ENCODE measurements at regions not wholly inside any gene's neighbourhood (a gene's known extent, or its start where the extent isn't known, plus 50 kb on each side); places are given as distances from the start of the nearest gene placed in this dataset.

- no peak overlapping the region for H3K27ac ChIP-seq
- peaks cover 0 to 35% (median 22%) of the 10 kb centered on the region in 6 donors for H3K4me1 ChIP-seq
- no peak overlapping the region for H3K4me3 ChIP-seq
- H3K36me3 ChIP-seq = no peaks in the 10 kb centered on the region
- no peaks in the 10 kb centered on the region for H3K27me3 ChIP-seq (replicated peaks in 1 of 7)
- intact Hi-C loops (cut with DNase I; ENCODE audit: low total_unique reads) = no loop called here
- H3K9me3 ChIP-seq = peaks cover 0 to 2% (median 0%) of the 10 kb centered on the region in 8 donors
- DNase-seq = no peak
- WGBS, 5 donors = 24 to 33% (median 30%) methylated on average over 7 of the region's 7 CpGs
- TF ChIP-seq POLR2AphosphoS5 (IDR thresholded peaks at IDR 0.05) (no peak), CTCF (IDR thresholded peaks at IDR 0.05 in 8 of 11, conservative IDR thresholded peaks at IDR 0.05 in 3 of 11) (no peak), POLR2A (IDR thresholded peaks at IDR 0.05) (no peak)
Measured at GRCh38 chr15:66912001-66912400, 153.4 kb upstream of the SMAD3 start.

GRCh38 chr15:66912441-66912840 lies 153.0 kb upstream of the SMAD3 start:
- no peaks in the 10 kb centered on the region for H3K36me3 ChIP-seq
- no peaks in the 10 kb centered on the region for H3K27me3 ChIP-seq (replicated peaks in 1 of 7)
- no peak overlapping the region for H3K4me3 ChIP-seq
- TF ChIP-seq POLR2A (IDR thresholded peaks at IDR 0.05) = no peak
- no peak for TF ChIP-seq POLR2AphosphoS5 (IDR thresholded peaks at IDR 0.05)
- TF ChIP-seq CTCF (IDR thresholded peaks at IDR 0.05 in 8 of 11, conservative IDR thresholded peaks at IDR 0.05 in 3 of 11) = no peak
- H3K27ac ChIP-seq = no peak overlapping the region
- 73 to 83% (median 74%) methylated on average over 7 of the region's 7 CpGs for WGBS, 5 donors
- peaks cover 0 to 7% (median 0%) of the 10 kb centered on the region in 8 donors for H3K9me3 ChIP-seq
- peaks cover 0 to 31% (median 19%) of the 10 kb centered on the region in 6 donors for H3K4me1 ChIP-seq
- intact Hi-C loops (cut with DNase I; ENCODE audit: low total_unique reads) = no loop called here
- DNase-seq = no peak

DNA sequence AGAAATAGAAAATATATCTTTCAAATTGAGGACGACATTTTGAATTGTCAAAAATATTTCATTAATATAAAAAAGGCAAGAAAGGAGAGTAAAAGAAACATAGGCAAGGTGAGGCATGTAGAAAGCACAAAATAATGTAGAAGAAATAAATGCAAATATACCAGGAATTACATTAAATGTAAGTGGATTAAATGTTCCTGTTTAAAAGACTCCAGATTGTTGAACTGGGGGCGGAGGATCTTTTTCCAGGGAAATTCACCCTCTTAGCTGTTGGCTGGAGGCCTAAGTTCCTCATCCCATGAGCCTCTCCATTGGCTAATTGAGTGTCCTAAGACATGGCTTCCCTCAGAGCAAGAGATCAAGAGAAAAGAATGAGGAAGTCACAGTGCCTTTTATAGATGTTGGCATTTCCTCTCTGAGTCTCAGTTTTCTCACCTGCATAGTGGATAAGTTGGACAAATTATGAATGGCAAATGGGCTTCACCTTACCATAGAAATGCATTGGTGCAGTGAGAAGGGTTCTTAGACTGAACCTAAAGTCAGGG lies 147.4 kb upstream of the SMAD3 start:
- TF ChIP-seq POLR2A (IDR thresholded peaks at IDR 0.05) = no peak
- no peak for TF ChIP-seq POLR2AphosphoS5 (IDR thresholded peaks at IDR 0.05)
- TF ChIP-seq CTCF (IDR thresholded peaks at IDR 0.05 in 8 of 11, conservative IDR thresholded peaks at IDR 0.05 in 3 of 11) = no peak
- intact Hi-C loops (cut with DNase I; ENCODE audit: low total_unique reads) = no loop called here

GRCh38 chr15:66919421-66919820 lies 146.0 kb upstream of the SMAD3 start:
- peaks cover 0 to 13% (median 0%) of the 10 kb centered on the region in 7 donors for H3K27me3 ChIP-seq (replicated peaks in 1 of 7)
- DNase-seq = no peak
- H3K4me1 ChIP-seq = peaks cover 0 to 9% (median 3%) of the 10 kb centered on the region in 6 donors
- H3K36me3 ChIP-seq = no peaks in the 10 kb centered on the region
- intact Hi-C loops (cut with DNase I; ENCODE audit: low total_unique reads) = no loop called here
- peaks cover 0 to 34% (median 23%) of the 10 kb centered on the region in 8 donors for H3K9me3 ChIP-seq
- no peak overlapping the region for H3K4me3 ChIP-seq
- TF ChIP-seq CTCF (IDR thresholded peaks at IDR 0.05 in 8 of 11, conservative IDR thresholded peaks at IDR 0.05 in 3 of 11) = no peak
- no peak for TF ChIP-seq POLR2AphosphoS5 (IDR thresholded peaks at IDR 0.05)
- 72 to 78% (median 75%) methylated on average over 4 to 8 of the region's 8 CpGs for WGBS, 5 donors
- no peak overlapping the region for H3K27ac ChIP-seq

More for the DNA sequence above, 147.4 kb upstream of the SMAD3 start:
- Histone ChIP-seq H3K36me3 (no peaks in the 10 kb centered on the region), H3K4me1 (peaks cover 0 to 9% (median 3%) of the 10 kb centered on the region in 6 donors), H3K4me3 (no peak overlapping the region), H3K27ac (no peak overlapping the region), H3K9me3 (peaks cover 0 to 28% (median 18%) of the 10 kb centered on the region in 8 donors), H3K27me3 (replicated peaks in 1 of 7) (peaks cover 0 to 4% (median 0%) of the 10 kb centered on the region in 7 donors)
- 90 to 97% (median 95%) methylated on average over 2 of the region's 2 CpGs for WGBS, 5 donors
- no peak for DNase-seq

Data from spleen (tissue), 11 donors.